K562 (cell line): ENCODE measurements at regions not wholly inside any gene's neighbourhood (a gene's known extent, or its start where the extent isn't known, plus 50 kb on each side); places are given as distances from the start of the nearest gene placed in this dataset.
"Not testable (repeated sequence)": the region's sequence is repeated elsewhere in the genome, so short reads cannot be mapped to it uniquely, and the experiment has no call there.

ENCODE experiments used
- ATAC-seq: fragments of 200-7000 bp; cut with Tn5 transposase; 3 replicates; pipeline ENCODE4 v1.9.1; 2020; ENCODE audit warnings: moderate library complexity
- BruUV-seq: library from RNA; stranded (reverse); fragments of 400-500 nt; replicated peaks from 2 replicates; lab custom pipeline; 2021; lab: Mats Ljungman, UMichigan
- CTCF ChIA-PET: fragments of 300-600 bp; formaldehyde crosslinking; extraction: SDS; loops from one replicate; lab custom pipeline; 2021; ENCODE audit warnings: low intra/inter-chr PET ratio; lab: Yijun Ruan, JAX
- POLR2A ChIA-PET: fragments of 300-600, 350-650 bp; sonication (Branson Sonifier 250); formaldehyde crosslinking; extraction: SDS; loops from one replicate; lab custom pipeline; 2021; ENCODE audit warnings: antibody characterized with exemption, inconsistent platforms; lab: Yijun Ruan, JAX
- DNase-seq, 4 experiments: peaks; one replicate each; pipeline versions ENCODE4 v3.0.0 to v3.0.0-alpha.2; 2011 to 2018; ENCODE audit warnings: low spot score in 3 of 4, mixed read lengths in 3 of 4; ENCODE audit errors: extremely low read depth in 1 of 4
- FAIRE-seq: peaks from 2 replicates; lab custom pipeline; 2011; peaks lifted over from hg19 to GRCh38; lab: Jason Lieb, UNC
- H2AFZ ChIP-seq: 2 replicates; pipeline ENCODE4 v1.6.0; 2011; ENCODE audit warnings: low read depth, low read length, control low read depth, inconsistent platforms
- H3K27ac ChIP-seq: fragments of 200-600 bp; 3 replicates; pipeline ENCODE4 v1.8.0; 2011; ENCODE audit warnings: low read depth, mild to moderate bottlenecking, control low read depth, inconsistent platforms, low read length, moderate library complexity, mixed read lengths; ENCODE audit errors: extremely low read depth
- H3K27me3 ChIP-seq, 2 experiments: fragments of 300-600 bp in 1 of 2; 2 replicates in 1 of 2; 3 replicates in 1 of 2; pipeline versions ENCODE4 v1.6.0 to v1.8.0; 2011; ENCODE audit warnings: inconsistent platforms in 2 of 2, low read length in 2 of 2, mild to moderate bottlenecking in 1 of 2, mixed read lengths in 1 of 2, moderate library complexity in 1 of 2; ENCODE audit not compliant: control insufficient read depth in 2 of 2, insufficient read depth in 2 of 2
- H3K36me3 ChIP-seq: fragments of 300-600 bp; 3 replicates; pipeline ENCODE4 v1.8.0; 2011; ENCODE audit warnings: mild to moderate bottlenecking, low read length, inconsistent platforms; ENCODE audit not compliant: control insufficient read depth, insufficient read depth
- H3K4me1 ChIP-seq, 2 experiments: fragments of 200-600 bp in 1 of 2; replicated peaks in 1 of 2; 2 replicates in 1 of 2; 3 replicates in 1 of 2; pipeline versions ENCODE4 v1.5.1 to v1.8.0; 2011; ENCODE audit warnings: inconsistent platforms in 2 of 2, low read length in 2 of 2, mild to moderate bottlenecking in 1 of 2, mixed read lengths in 1 of 2, moderate library complexity in 1 of 2; ENCODE audit not compliant: control insufficient read depth in 2 of 2, insufficient read depth in 2 of 2
- H3K4me2 ChIP-seq: 2 replicates; pipeline ENCODE4 v1.6.1; 2011; ENCODE audit warnings: low read length, control low read depth, inconsistent platforms, mixed read lengths; ENCODE audit not compliant: insufficient read depth
- H3K4me3 ChIP-seq: fragments of 200-600 bp; sonication (generic), shearing (Covaris generic); 2 replicates; pipeline ENCODE4 v1.5.1; 2016; ENCODE audit warnings: control low read depth, inconsistent platforms
- H3K79me2 ChIP-seq: fragments of 200-600 bp; 3 replicates; pipeline ENCODE4 v1.8.0; 2011; ENCODE audit warnings: low read length, inconsistent platforms; ENCODE audit not compliant: control insufficient read depth, insufficient read depth
- H3K9ac ChIP-seq, 2 experiments: 2 replicates each; pipeline versions ENCODE4 v1.6.0 to v1.6.1; 2011; ENCODE audit warnings: low read depth in 2 of 2, low read length in 2 of 2, control low read depth in 1 of 2, inconsistent platforms in 1 of 2, mild to moderate bottlenecking in 1 of 2, mixed read lengths in 1 of 2; ENCODE audit not compliant: insufficient read depth in 1 of 2
- H3K9me1 ChIP-seq: one replicate; pipeline ENCODE4 v1.6.0; 2011; ENCODE audit warnings: inconsistent platforms, mild to moderate bottlenecking, low read length, moderate library complexity; ENCODE audit not compliant: control insufficient read depth, insufficient read depth
- H3K9me3 ChIP-seq: replicated peaks from 2 replicates; pipeline ENCODE4 v1.5.1; 2011; ENCODE audit warnings: low read depth, low read length, inconsistent platforms; ENCODE audit not compliant: control insufficient read depth, insufficient read depth
- H4K20me1 ChIP-seq: replicated peaks from 2 replicates; pipeline ENCODE4 v1.6.1; 2011; ENCODE audit warnings: low read length, inconsistent platforms, mixed read lengths; ENCODE audit not compliant: control insufficient read depth, insufficient read depth
- EWSR1 ChIP-seq: fragments of 450-650 bp; IDR thresholded peaks from 2 replicates; pipeline ENCODE4 v1.6.1; 2018; ENCODE audit warnings: borderline replicate concordance, mild to moderate bottlenecking, low read depth, moderate library complexity; ENCODE audit not compliant: partially characterized antibody
- MLLT1 ChIP-seq, 2 experiments: fragments of 450-650 bp; IDR thresholded peaks; 2 replicates each; pipeline ENCODE4 v1.6.1; 2016
- PRMT5 ChIP-seq: sonication (generic); formaldehyde crosslinking; IDR thresholded peaks from 2 replicates; pipeline ENCODE4 v1.5.0; 2020; ENCODE audit warnings: missing genetic modification reagents
- STAT5B ChIP-seq: fragments of 250-450 bp; sonication (Bioruptor Pico); IDR thresholded peaks from 2 replicates; pipeline ENCODE4 v1.8.0; 2021; ENCODE audit warnings: mild to moderate bottlenecking, inconsistent platforms
- ZFP36 ChIP-seq: fragments of 150-350 bp; IDR thresholded peaks from 2 replicates; pipeline ENCODE4 v1.6.1; 2018; ENCODE audit warnings: low read length, low read depth; ENCODE audit not compliant: partially characterized antibody
- ZNF277 ChIP-seq: fragments of 250-450 bp; sonication (Bioruptor Pico); IDR thresholded peaks from 2 replicates; pipeline ENCODE4 v1.8.0; 2022; ENCODE audit warnings: inconsistent platforms, mild to moderate bottlenecking, moderate library complexity, borderline replicate concordance
- ZNF384 ChIP-seq: IDR thresholded peaks from 2 replicates; pipeline ENCODE4 v1.6.1; 2012; ENCODE audit warnings: low read depth, low read length, improper control_type of control experiment
- ZNF431 ChIP-seq: sonication (generic); formaldehyde crosslinking; IDR thresholded peaks from 2 replicates; pipeline ENCODE4 v1.8.0; 2022; ENCODE audit warnings: mild to moderate bottlenecking, missing genetic modification reagents
- WGBS: fragments of 100-300 bp; shearing (Covaris generic); methylation state at CpG from one replicate; pipeline ENCODE4 v1.1.6; 2016; ENCODE audit warnings: low coverage, mixed read lengths; ENCODE audit not compliant: insufficient coverage; ENCODE audit errors: missing lambda C conversion rate; 5-methylcytosine and 5-hydroxymethylcytosine counted together
- in situ Hi-C: fragments of 300-500 bp; cut with MboI; formaldehyde crosslinking; loops from 4 replicates; pipeline ENCODE4 v1.15.0; 2018; ENCODE audit warnings: inconsistent platforms, mixed read lengths
- intact Hi-C: fragments of 100-400 bp; cut with micrococcal nuclease; formaldehyde crosslinking; loops from 2 replicates; pipeline ENCODE4 v1.14.2; 2022
- TF ChIP-seq, protein P1 (sequence below): sonication (generic); formaldehyde crosslinking; IDR thresholded peaks from 2 replicates; pipeline ENCODE4 v1.9.0; 2022; ENCODE audit warnings: mild to moderate bottlenecking, missing genetic modification reagents
- TF ChIP-seq, protein P2 (sequence below): fragments of 200-800 bp; sonication (Bioruptor generic); IDR thresholded peaks from 2 replicates; pipeline ENCODE4 v1.6.1; 2017; ENCODE audit warnings: missing genetic modification characterization, missing compliant biosample characterization

DNA sequence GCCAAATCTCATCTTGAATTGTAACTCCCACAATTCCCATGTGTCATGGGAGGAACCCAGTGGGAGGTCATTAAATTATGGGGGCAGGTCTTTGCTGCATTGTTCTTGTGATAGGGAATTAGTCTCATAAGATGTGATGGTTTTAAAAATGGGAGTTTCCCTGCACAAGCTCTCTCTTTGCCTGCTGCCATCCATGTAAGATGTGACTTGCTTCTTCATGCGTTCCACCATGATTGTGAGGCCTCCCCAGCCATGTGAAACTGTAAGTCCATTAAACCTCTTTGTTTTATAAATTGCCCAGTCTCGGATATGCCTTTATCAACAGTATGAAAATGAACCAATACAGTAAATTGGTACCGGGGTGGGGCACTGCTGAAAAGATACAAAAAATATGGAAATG is 974.5 kb downstream of the MCTP2 start:
- H3K4me2 ChIP-seq, H3K79me2 ChIP-seq, H3K27ac ChIP-seq, H3K4me1 ChIP-seq, CTCF ChIA-PET, BruUV-seq, H2AFZ ChIP-seq, intact Hi-C loops, FAIRE-seq, H3K9me1 ChIP-seq, H3K36me3 ChIP-seq, POLR2A ChIA-PET, H3K4me3 ChIP-seq, ATAC-seq, H3K9me3 ChIP-seq, H3K9ac ChIP-seq, in situ Hi-C loops, H3K27me3 ChIP-seq, H4K20me1 ChIP-seq, DNase-seq: not testable (repeated sequence)
- peak; percentile 78; the same call in 1 of the 2 replicates for TF ChIP-seq ZNF431 (CRISPR knock-in tag)
- 0% methylated on average over 3 of the region's 3 CpGs for WGBS

DNA sequence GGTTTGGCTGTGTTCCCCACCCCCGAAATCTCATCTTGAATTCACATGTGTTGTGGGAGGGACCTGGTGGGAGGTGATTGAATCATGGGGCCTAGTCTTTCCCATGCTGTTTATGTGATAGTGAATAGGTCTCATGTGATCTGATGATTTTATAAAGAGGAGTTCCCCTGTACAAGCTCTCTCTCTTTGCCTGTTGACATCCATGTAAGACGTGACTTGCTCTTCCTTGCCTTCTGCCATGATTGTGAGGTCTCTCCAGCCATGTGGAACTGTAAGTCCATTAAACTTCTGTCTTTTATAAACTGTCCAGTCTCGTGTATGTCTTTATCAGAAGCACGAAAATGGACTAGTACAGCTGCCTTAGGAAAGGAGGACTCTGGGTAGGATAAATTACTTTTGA is 976.7 kb downstream of the MCTP2 start:
- in situ Hi-C loops = no loop called here

More for the DNA sequence above, 976.7 kb downstream of the MCTP2 start:
- Histone ChIP-seq H3K9me1 (no peaks in the 10 kb centered on the region), H3K4me3 (no peak overlapping the region), H3K9me3 (no peaks in the 10 kb centered on the region), H3K36me3 (no peaks in the 10 kb centered on the region), H3K79me2 (no peaks in the 10 kb centered on the region), H3K27me3 (no peaks in the 10 kb centered on the region), H4K20me1 (no peaks in the 10 kb centered on the region), H3K4me2 (no peak overlapping the region), H3K9ac (no peak overlapping the region), H3K4me1 (no peaks in the 10 kb centered on the region), H2AFZ (no peak overlapping the region), H3K27ac (no peak overlapping the region)
- CTCF ChIA-PET = no interaction called here
- WGBS = 0% methylated on average over 4 of the region's 4 CpGs
- FAIRE-seq (no peak), DNase-seq (no peak), ATAC-seq (no peak)
- no TSS peak for BruUV-seq
- no peak for TF ChIP-seq EWSR1
- TF ChIP-seq ZFP36 = peak; percentile 13
- TF ChIP-seq PRMT5 (CRISPR knock-in tag) = no peak
- TF ChIP-seq, protein P1, sequence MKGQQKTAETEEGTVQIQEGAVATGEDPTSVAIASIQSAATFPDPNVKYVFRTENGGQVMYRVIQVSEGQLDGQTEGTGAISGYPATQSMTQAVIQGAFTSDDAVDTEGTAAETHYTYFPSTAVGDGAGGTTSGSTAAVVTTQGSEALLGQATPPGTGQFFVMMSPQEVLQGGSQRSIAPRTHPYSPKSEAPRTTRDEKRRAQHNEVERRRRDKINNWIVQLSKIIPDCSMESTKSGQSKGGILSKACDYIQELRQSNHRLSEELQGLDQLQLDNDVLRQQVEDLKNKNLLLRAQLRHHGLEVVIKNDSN (CRISPR knock-in tag) = no peak
- TF ChIP-seq STAT5B (CRISPR knock-in tag) = no peak
- no peak for TF ChIP-seq MLLT1 (IDR thresholded peaks at IDR 0.05)
- TF ChIP-seq, protein P2, sequence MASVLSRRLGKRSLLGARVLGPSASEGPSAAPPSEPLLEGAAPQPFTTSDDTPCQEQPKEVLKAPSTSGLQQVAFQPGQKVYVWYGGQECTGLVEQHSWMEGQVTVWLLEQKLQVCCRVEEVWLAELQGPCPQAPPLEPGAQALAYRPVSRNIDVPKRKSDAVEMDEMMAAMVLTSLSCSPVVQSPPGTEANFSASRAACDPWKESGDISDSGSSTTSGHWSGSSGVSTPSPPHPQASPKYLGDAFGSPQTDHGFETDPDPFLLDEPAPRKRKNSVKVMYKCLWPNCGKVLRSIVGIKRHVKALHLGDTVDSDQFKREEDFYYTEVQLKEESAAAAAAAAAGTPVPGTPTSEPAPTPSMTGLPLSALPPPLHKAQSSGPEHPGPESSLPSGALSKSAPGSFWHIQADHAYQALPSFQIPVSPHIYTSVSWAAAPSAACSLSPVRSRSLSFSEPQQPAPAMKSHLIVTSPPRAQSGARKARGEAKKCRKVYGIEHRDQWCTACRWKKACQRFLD (CRISPR knock-in tag) = no peak
- TF ChIP-seq ZNF384 = no peak
- TF ChIP-seq ZNF277 (CRISPR knock-in tag) = no peak
- peak; percentile 93 for TF ChIP-seq ZNF431 (CRISPR knock-in tag)
- POLR2A ChIA-PET = interaction anchor here (1.2 kb wide), 1 partner anchor 12 kb away, joined by 3 read pairs; no protein-coding TSS in a partner anchor
- intact Hi-C loops = no loop called here
